RWPE1 (cell line): ENCODE measurements at regions not wholly inside any gene's neighbourhood (a gene's known extent, or its start where the extent isn't known, plus 50 kb on each side); places are given as distances from the start of the nearest gene placed in this dataset.
"Not testable (repeated sequence)": the region's sequence is repeated elsewhere in the genome, so short reads cannot be mapped to it uniquely, and the experiment has no call there.

Experiments used
- CTCF ChIA-PET: fragments of 350-600 bp; sonication (Branson Sonifier 250); formaldehyde crosslinking; extraction: SDS; loops from one replicate; lab custom pipeline; 2021; lab: Yijun Ruan, JAX
- POLR2A ChIA-PET: fragments of 400-600 bp; formaldehyde crosslinking; extraction: SDS; loops from one replicate; lab custom pipeline; 2020; ENCODE audit warnings: antibody characterized with exemption; ENCODE audit not compliant: low non-redundant PET; lab: Yijun Ruan, JAX
- DNase-seq: peaks from one replicate; pipeline ENCODE4 v3.0.0; 2012; ENCODE audit warnings: low spot score
- H3K27ac ChIP-seq: fragments of 450-650 bp; 2 replicates; pipeline ENCODE4 v1.5.1; 2017
- CTCF ChIP-seq: fragments of 450-650 bp; conservative IDR thresholded peaks from 2 replicates; pipeline ENCODE4 v1.5.1; 2017; ENCODE audit warnings: low read depth, mild to moderate bottlenecking

- DNase-seq = peak; percentile 11
- no peak for TF ChIP-seq CTCF
- ChIA-PET CTCF (no interaction called here), POLR2A (interaction anchor here (0.6 kb wide), 1 partner anchor 649 kb away, joined by 3 read pairs; no protein-coding TSS in a partner anchor)
- H3K27ac ChIP-seq = no peak overlapping the region
Measured at GRCh38 chr17:53765609-53766008, 57.1 kb upstream of the KIF2B start.

GRCh38 chr17:53765129-53765528 is 57.6 kb upstream of the KIF2B start:
- H3K27ac ChIP-seq = no peak overlapping the region
- ChIA-PET CTCF (no interaction called here), POLR2A (interaction anchor here (0.6 kb wide), 1 partner anchor 648 kb away, joined by 3 read pairs; no protein-coding TSS in a partner anchor)
- no peak for DNase-seq
- no peak for TF ChIP-seq CTCF

- no peak for DNase-seq
- ChIA-PET POLR2A (no interaction called here), CTCF (interaction anchor here (0.6 kb wide), 1 partner anchor 15 kb away, joined by 4 read pairs; no protein-coding TSS in a partner anchor)
Measured at GRCh38 chr17:53757559-53757958, 65.2 kb upstream of the KIF2B start.

GRCh38 chr17:53757116-53757515 is 65.6 kb upstream of the KIF2B start:
- DNase-seq, POLR2A ChIA-PET, H3K27ac ChIP-seq, CTCF ChIA-PET: not testable (repeated sequence)

More at GRCh38 chr17:53757559-53757958, 65.2 kb upstream of the KIF2B start:
- TF ChIP-seq CTCF = no peak
- H3K27ac ChIP-seq = no peak overlapping the region

- peak; percentile 23 for DNase-seq
- ChIA-PET POLR2A (no interaction called here), CTCF (no interaction called here)
- TF ChIP-seq CTCF = no peak
- H3K27ac ChIP-seq = no peak overlapping the region
Measured at GRCh38 chr17:53749178-53749577, 73.5 kb upstream of the KIF2B start.

GRCh38 chr17:53748159-53748820 is 74.4 kb upstream of the KIF2B start:
- H3K27ac ChIP-seq, DNase-seq, POLR2A ChIA-PET: not testable (repeated sequence)
- CTCF ChIA-PET = interaction anchor here (0.6 kb wide), 1 partner anchor 55 kb away, joined by 3 read pairs; no protein-coding TSS in a partner anchor

GRCh38 chr17:53740312-53740711 is 82.4 kb upstream of the KIF2B start:
- no peak for DNase-seq
- POLR2A ChIA-PET = no interaction called here
- TF ChIP-seq CTCF = no peak
- CTCF ChIA-PET = no interaction called here
- H3K27ac ChIP-seq = no peak overlapping the region
